ENCODE measurements at regions not wholly inside any gene's neighbourhood (a gene's known extent, or its start where the extent isn't known, plus 50 kb on each side); places are given as distances from the start of the nearest gene placed in this dataset.

DNA sequence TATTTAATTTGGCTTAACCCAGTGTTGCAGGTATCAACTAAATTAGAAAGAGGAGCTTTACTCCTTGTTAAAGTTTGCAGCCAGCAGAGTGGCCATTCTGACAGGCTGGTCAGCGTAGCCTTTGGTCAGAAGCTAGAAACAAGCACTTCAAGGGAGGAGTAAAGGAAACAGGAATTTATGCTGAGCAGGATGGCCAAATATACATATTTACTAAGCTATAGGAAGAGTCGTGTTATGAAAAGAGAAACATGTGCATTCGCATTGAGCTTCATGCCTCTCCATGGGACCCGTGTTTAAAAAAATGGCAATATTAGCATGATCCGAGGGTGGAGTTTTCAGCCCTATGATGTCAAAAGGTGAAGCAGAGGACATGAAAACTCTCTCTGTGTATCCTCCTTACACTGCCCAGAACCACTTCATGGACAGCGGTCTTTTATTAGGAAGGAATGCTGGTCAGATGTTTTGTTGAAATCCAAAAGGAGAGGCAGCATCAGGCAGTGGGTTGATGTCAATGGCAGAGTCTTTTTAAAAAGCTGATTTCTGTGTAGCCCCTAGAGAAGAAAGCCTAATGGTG, 71.8 kb upstream of the MAPK10 start:
- no peak overlapping the region for H3K4me2 ChIP-seq (replicated peaks; ENCODE audit: low read depth, low read length, poor library complexity, severe bottlenecking)
- H3K4me3 Mint-ChIP-seq = no peak overlapping the region
- no peak overlapping the region for H3K4me3 ChIP-seq (ENCODE audit: control extremely low read depth in 1 of 5, extremely low read depth in 1 of 5, insufficient read depth in 1 of 5, low read depth in 2 of 5, low read length in 4 of 5)
- H3K79me2 ChIP-seq (ENCODE audit: control insufficient read depth, insufficient read depth, low read length) = no peaks in the 10 kb centered on the region
- H3K27ac ChIP-seq (ENCODE audit: low read length in 2 of 2) = no peak overlapping the region
- no peak overlapping the region for H3K27ac Mint-ChIP-seq
- no peak for DNase-seq
- H3K4me1 Mint-ChIP-seq = no peaks in the 10 kb centered on the region
- H3K4me1 ChIP-seq (ENCODE audit: control insufficient read depth in 2 of 2, insufficient read depth in 2 of 2, low read length in 2 of 2) = no peaks in the 10 kb centered on the region
- H3K9me3 ChIP-seq (ENCODE audit: control extremely low read depth in 1 of 3, control insufficient read depth in 2 of 3, insufficient read depth in 1 of 3, low read length in 2 of 3) = no peaks in the 10 kb centered on the region
- WGBS (ENCODE audit: insufficient coverage) = 92% methylated on average over 2 of the region's 6 CpGs
- no peaks in the 10 kb centered on the region for H3K9me3 Mint-ChIP-seq (ENCODE audit: insufficient read depth)
- TF ChIP-seq, protein P1, sequence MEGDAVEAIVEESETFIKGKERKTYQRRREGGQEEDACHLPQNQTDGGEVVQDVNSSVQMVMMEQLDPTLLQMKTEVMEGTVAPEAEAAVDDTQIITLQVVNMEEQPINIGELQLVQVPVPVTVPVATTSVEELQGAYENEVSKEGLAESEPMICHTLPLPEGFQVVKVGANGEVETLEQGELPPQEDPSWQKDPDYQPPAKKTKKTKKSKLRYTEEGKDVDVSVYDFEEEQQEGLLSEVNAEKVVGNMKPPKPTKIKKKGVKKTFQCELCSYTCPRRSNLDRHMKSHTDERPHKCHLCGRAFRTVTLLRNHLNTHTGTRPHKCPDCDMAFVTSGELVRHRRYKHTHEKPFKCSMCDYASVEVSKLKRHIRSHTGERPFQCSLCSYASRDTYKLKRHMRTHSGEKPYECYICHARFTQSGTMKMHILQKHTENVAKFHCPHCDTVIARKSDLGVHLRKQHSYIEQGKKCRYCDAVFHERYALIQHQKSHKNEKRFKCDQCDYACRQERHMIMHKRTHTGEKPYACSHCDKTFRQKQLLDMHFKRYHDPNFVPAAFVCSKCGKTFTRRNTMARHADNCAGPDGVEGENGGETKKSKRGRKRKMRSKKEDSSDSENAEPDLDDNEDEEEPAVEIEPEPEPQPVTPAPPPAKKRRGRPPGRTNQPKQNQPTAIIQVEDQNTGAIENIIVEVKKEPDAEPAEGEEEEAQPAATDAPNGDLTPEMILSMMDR (IDR thresholded peaks at IDR 0.05) = no peak
- TF ChIP-seq EZH2 (IDR thresholded peaks at IDR 0.05; ENCODE audit: borderline replicate concordance, insufficient read depth, low read depth, low read length, poor library complexity, severe bottlenecking) = no peak
- no peak for ATAC-seq (ENCODE audit: low read depth)
- H3K9ac ChIP-seq (ENCODE audit: low read length) = no peak overlapping the region
- H3K27me3 Mint-ChIP-seq = no peaks in the 10 kb centered on the region
- H3K27me3 ChIP-seq (replicated peaks in 1 of 4; ENCODE audit: control extremely low read depth in 1 of 4, control insufficient read depth in 3 of 4, insufficient read depth in 4 of 4, low read length in 3 of 4) = no peaks in the 10 kb centered on the region
- H4K20me1 ChIP-seq (ENCODE audit: control insufficient read depth, insufficient read depth, low read length, poor library complexity, severe bottlenecking) = no peaks in the 10 kb centered on the region
- H3K36me3 ChIP-seq (replicated peaks in 1 of 2; ENCODE audit: control extremely low read depth in 1 of 2, control insufficient read depth in 1 of 2, extremely low read depth in 1 of 2, insufficient read depth in 2 of 2, low read length in 1 of 2) = no peaks in the 10 kb centered on the region
- POLR2A ChIA-PET = no interaction called here
- CTCF ChIA-PET = no interaction called here
- no peak overlapping the region for H2AFZ ChIP-seq (ENCODE audit: insufficient read depth, low read depth, low read length, poor library complexity, severe bottlenecking)
- intact Hi-C loops (cut with micrococcal nuclease) = no loop called here

GRCh38 chr4:86432559-86433134, 72.8 kb upstream of the MAPK10 start:
- Histone ChIP-seq H3K9me3 (ENCODE audit: control extremely low read depth in 1 of 3, control insufficient read depth in 2 of 3, insufficient read depth in 1 of 3, low read length in 2 of 3) (no peaks in the 10 kb centered on the region), H2AFZ (ENCODE audit: insufficient read depth, low read depth, low read length, poor library complexity, severe bottlenecking) (no peak overlapping the region), H3K4me3 (ENCODE audit: control extremely low read depth in 1 of 5, extremely low read depth in 1 of 5, insufficient read depth in 1 of 5, low read depth in 2 of 5, low read length in 4 of 5) (no peak overlapping the region), H4K20me1 (ENCODE audit: control insufficient read depth, insufficient read depth, low read length, poor library complexity, severe bottlenecking) (no peaks in the 10 kb centered on the region), H3K4me1 (ENCODE audit: control insufficient read depth in 2 of 2, insufficient read depth in 2 of 2, low read length in 2 of 2) (no peaks in the 10 kb centered on the region), H3K36me3 (replicated peaks in 1 of 2; ENCODE audit: control extremely low read depth in 1 of 2, control insufficient read depth in 1 of 2, extremely low read depth in 1 of 2, insufficient read depth in 2 of 2, low read length in 1 of 2) (no peaks in the 10 kb centered on the region), H3K4me2 (replicated peaks; ENCODE audit: low read depth, low read length, poor library complexity, severe bottlenecking) (no peak overlapping the region), H3K79me2 (ENCODE audit: control insufficient read depth, insufficient read depth, low read length) (no peaks in the 10 kb centered on the region), H3K27me3 (replicated peaks in 1 of 4; ENCODE audit: control extremely low read depth in 1 of 4, control insufficient read depth in 3 of 4, insufficient read depth in 4 of 4, low read length in 3 of 4) (no peaks in the 10 kb centered on the region), H3K27ac (ENCODE audit: low read length in 2 of 2) (no peak overlapping the region), H3K9ac (ENCODE audit: low read length) (no peak overlapping the region)
- TF ChIP-seq, protein P1 (IDR thresholded peaks at IDR 0.05) = no peak
- TF ChIP-seq EZH2 (IDR thresholded peaks at IDR 0.05; ENCODE audit: borderline replicate concordance, insufficient read depth, low read depth, low read length, poor library complexity, severe bottlenecking) = no peak
- Mint-ChIP-seq H3K4me3 (no peak overlapping the region), H3K27ac (no peak overlapping the region), H3K4me1 (no peaks in the 10 kb centered on the region), H3K9me3 (ENCODE audit: insufficient read depth) (no peaks in the 10 kb centered on the region), H3K27me3 (no peaks in the 10 kb centered on the region)
- DNase-seq (no peak), ATAC-seq (ENCODE audit: low read depth) (no peak)
- ChIA-PET CTCF (no interaction called here), POLR2A (no interaction called here)
- intact Hi-C loops (cut with micrococcal nuclease) = no loop called here
